ENCODE measurements at regions not wholly inside any gene's neighbourhood (a gene's known extent, or its start where the extent isn't known, plus 50 kb on each side); places are given as distances from the start of the nearest gene placed in this dataset.

DNA sequence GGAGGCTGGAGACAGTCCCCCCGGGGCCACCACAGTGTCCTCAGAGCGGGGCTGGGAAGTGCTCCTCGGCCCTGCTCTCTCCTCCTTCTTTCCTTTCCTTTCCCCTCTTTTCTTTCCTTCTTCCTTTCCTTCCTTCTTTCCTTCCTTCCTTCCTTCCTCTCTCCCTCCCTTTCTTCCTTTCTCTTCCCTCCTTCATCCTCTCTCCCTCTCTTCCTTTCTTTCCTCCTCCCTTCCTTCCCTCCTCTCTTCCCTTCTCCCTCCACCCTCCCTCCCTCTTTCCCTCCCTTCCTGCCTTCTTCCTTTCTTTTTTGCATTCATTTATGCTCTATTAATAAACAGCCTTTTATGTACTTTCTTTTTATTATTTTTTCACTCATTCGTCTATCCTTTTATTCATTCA, 127.1 kb upstream of the TCERG1L start:
- no peak for TF ChIP-seq GATA2 (IDR thresholded peaks at IDR 0.05; ENCODE audit: insufficient read depth, insufficient read length, low read depth, low read length)
- TF ChIP-seq, protein P1, sequence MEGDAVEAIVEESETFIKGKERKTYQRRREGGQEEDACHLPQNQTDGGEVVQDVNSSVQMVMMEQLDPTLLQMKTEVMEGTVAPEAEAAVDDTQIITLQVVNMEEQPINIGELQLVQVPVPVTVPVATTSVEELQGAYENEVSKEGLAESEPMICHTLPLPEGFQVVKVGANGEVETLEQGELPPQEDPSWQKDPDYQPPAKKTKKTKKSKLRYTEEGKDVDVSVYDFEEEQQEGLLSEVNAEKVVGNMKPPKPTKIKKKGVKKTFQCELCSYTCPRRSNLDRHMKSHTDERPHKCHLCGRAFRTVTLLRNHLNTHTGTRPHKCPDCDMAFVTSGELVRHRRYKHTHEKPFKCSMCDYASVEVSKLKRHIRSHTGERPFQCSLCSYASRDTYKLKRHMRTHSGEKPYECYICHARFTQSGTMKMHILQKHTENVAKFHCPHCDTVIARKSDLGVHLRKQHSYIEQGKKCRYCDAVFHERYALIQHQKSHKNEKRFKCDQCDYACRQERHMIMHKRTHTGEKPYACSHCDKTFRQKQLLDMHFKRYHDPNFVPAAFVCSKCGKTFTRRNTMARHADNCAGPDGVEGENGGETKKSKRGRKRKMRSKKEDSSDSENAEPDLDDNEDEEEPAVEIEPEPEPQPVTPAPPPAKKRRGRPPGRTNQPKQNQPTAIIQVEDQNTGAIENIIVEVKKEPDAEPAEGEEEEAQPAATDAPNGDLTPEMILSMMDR (IDR thresholded peaks at IDR 0.05; ENCODE audit: extremely low read depth in 1 of 2, insufficient read depth in 1 of 2, low read depth in 1 of 2, low read length in 2 of 2), result no peak
- H4K20me1 ChIP-seq (replicated peaks; ENCODE audit: control insufficient read depth, extremely low read depth, insufficient read depth, low read length), result no peaks in the 10 kb centered on the region
- no peak overlapping the region for H2AFZ ChIP-seq (ENCODE audit: low read depth, low read length)
- no peak for DNase-seq (ENCODE audit: low read depth, low spot score)
- H3K36me3 ChIP-seq (ENCODE audit: control insufficient read depth in 2 of 2, extremely low read depth in 1 of 2, insufficient read depth in 2 of 2, low read length in 2 of 2), result no peaks in the 10 kb centered on the region
- intact Hi-C loops (cut with micrococcal nuclease), result no loop called here
- H3K79me2 ChIP-seq (ENCODE audit: control insufficient read depth, insufficient read depth, low read length), result no peaks in the 10 kb centered on the region
- no peak for FAIRE-seq
- H3K4me1 ChIP-seq (ENCODE audit: control insufficient read depth, extremely low read depth, insufficient read depth, low read length), result no peaks in the 10 kb centered on the region
- H3K27ac ChIP-seq (ENCODE audit: insufficient read depth, low read depth, low read length), result no peak overlapping the region
- dilution Hi-C loops (cut with MboI; ENCODE audit: extremely low pct_ligation_motif_present, low sequenced_read_pairs), result no loop called here
- POLR2A ChIA-PET, result no interaction called here
- no peak overlapping the region for H3K4me2 ChIP-seq (ENCODE audit: insufficient read depth, low read length)
- no peak overlapping the region for H3K9ac ChIP-seq (replicated peaks; ENCODE audit: extremely low read depth, insufficient read depth, low read length)
- BruUV-seq (replicated peaks), result no TSS peak
- H3K4me3 ChIP-seq (replicated peaks in 1 of 3; ENCODE audit: insufficient read depth in 1 of 3, low read depth in 1 of 3, low read length in 3 of 3), result no peak overlapping the region
- H3K9me3 ChIP-seq (replicated peaks; ENCODE audit: control insufficient read depth, insufficient read depth, low read length), result no peaks in the 10 kb centered on the region
- no peaks in the 10 kb centered on the region for H3K27me3 ChIP-seq (ENCODE audit: control insufficient read depth in 2 of 2, insufficient read depth in 2 of 2, low read length in 2 of 2)
- no peaks in the 10 kb centered on the region for H3K9me1 ChIP-seq (replicated peaks; ENCODE audit: control insufficient read depth, extremely low read depth, insufficient read depth, low read length)
- CTCF ChIA-PET, result no interaction called here

- DNase-seq (ENCODE audit: low read depth, low spot score), result no peak
- dilution Hi-C loops (cut with MboI; ENCODE audit: extremely low pct_ligation_motif_present, low sequenced_read_pairs) (no loop called here), intact Hi-C loops (cut with micrococcal nuclease) (no loop called here)
- no peak for FAIRE-seq
- CTCF ChIA-PET, result no interaction called here
- H3K9ac ChIP-seq (replicated peaks; ENCODE audit: extremely low read depth, insufficient read depth, low read length), result no peak overlapping the region
- POLR2A ChIA-PET, result no interaction called here
- no peaks in the 10 kb centered on the region for H4K20me1 ChIP-seq (replicated peaks; ENCODE audit: control insufficient read depth, extremely low read depth, insufficient read depth, low read length)
- no peaks in the 10 kb centered on the region for H3K4me1 ChIP-seq (ENCODE audit: control insufficient read depth, extremely low read depth, insufficient read depth, low read length)
- no peak overlapping the region for H3K4me2 ChIP-seq (ENCODE audit: insufficient read depth, low read length)
- H2AFZ ChIP-seq (ENCODE audit: low read depth, low read length), result no peak overlapping the region
- no TSS peak for BruUV-seq (replicated peaks)
- H3K27me3 ChIP-seq (ENCODE audit: control insufficient read depth in 2 of 2, insufficient read depth in 2 of 2, low read length in 2 of 2), result no peaks in the 10 kb centered on the region
- no peak overlapping the region for H3K27ac ChIP-seq (ENCODE audit: insufficient read depth, low read depth, low read length)
- no peaks in the 10 kb centered on the region for H3K36me3 ChIP-seq (ENCODE audit: control insufficient read depth in 2 of 2, extremely low read depth in 1 of 2, insufficient read depth in 2 of 2, low read length in 2 of 2)
- TF ChIP-seq FOS (IDR thresholded peaks at IDR 0.05; ENCODE audit: borderline replicate concordance, insufficient read depth, low read length), result no peak
- TF ChIP-seq, protein P1 (IDR thresholded peaks at IDR 0.05; ENCODE audit: extremely low read depth in 1 of 2, insufficient read depth in 1 of 2, low read depth in 1 of 2, low read length in 2 of 2), result no peak
- no peak for TF ChIP-seq POLR2AphosphoS5 (IDR thresholded peaks at IDR 0.05; ENCODE audit: insufficient read depth, low read depth, low read length)
- no peak for TF ChIP-seq GATA2 (IDR thresholded peaks at IDR 0.05; ENCODE audit: insufficient read depth, insufficient read length, low read depth, low read length)
- no peak for TF ChIP-seq POLR2A (IDR thresholded peaks at IDR 0.05; ENCODE audit: low read depth, low read length)
- TF ChIP-seq EZH2 (IDR thresholded peaks at IDR 0.05; ENCODE audit: borderline replicate concordance, low read depth, low read length, severe bottlenecking), result no peak
- no peak for TF ChIP-seq MYC (IDR thresholded peaks at IDR 0.05; ENCODE audit: low read depth, low read length)
- no peak for TF ChIP-seq JUN (IDR thresholded peaks at IDR 0.05; ENCODE audit: borderline replicate concordance, insufficient read depth, insufficient read length, low read depth)
- TF ChIP-seq, protein P2, sequence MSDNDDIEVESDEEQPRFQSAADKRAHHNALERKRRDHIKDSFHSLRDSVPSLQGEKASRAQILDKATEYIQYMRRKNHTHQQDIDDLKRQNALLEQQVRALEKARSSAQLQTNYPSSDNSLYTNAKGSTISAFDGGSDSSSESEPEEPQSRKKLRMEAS (IDR thresholded peaks at IDR 0.05; ENCODE audit: insufficient read depth, insufficient read length), result no peak
- no peaks in the 10 kb centered on the region for H3K9me3 ChIP-seq (replicated peaks; ENCODE audit: control insufficient read depth, insufficient read depth, low read length)
- no peaks in the 10 kb centered on the region for H3K9me1 ChIP-seq (replicated peaks; ENCODE audit: control insufficient read depth, extremely low read depth, insufficient read depth, low read length)
- no peaks in the 10 kb centered on the region for H3K79me2 ChIP-seq (ENCODE audit: control insufficient read depth, insufficient read depth, low read length)
- no peak overlapping the region for H3K4me3 ChIP-seq (replicated peaks in 1 of 3; ENCODE audit: insufficient read depth in 1 of 3, low read depth in 1 of 3, low read length in 3 of 3)
Observed at GRCh38 chr10:131439705-131440104, 128.2 kb upstream of the TCERG1L start.
